HepG2 (cell line): ENCODE measurements at regions not wholly inside any gene's neighbourhood (a gene's known extent, or its start where the extent isn't known, plus 50 kb on each side); places are given as distances from the start of the nearest gene placed in this dataset.

Experiments
- CEBPG ChIP-seq: IDR thresholded peaks from 2 replicates; pipeline ENCODE4 v1.6.1; 2016
- CREB1 ChIP-seq, 2 experiments: fragments of 450-650 bp in 1 of 2; IDR thresholded peaks; 2 replicates each; pipeline ENCODE4 v1.6.1; 2016 to 2017; ENCODE audit warnings: control low read depth in 1 of 2, mild to moderate bottlenecking in 1 of 2, missing compliant biosample characterization in 1 of 2, missing genetic modification characterization in 1 of 2
- SRF ChIP-seq: IDR thresholded peaks from 2 replicates; pipeline ENCODE4 v1.6.1; 2011; ENCODE audit warnings: mild to moderate bottlenecking, low read depth, low read length, moderate library complexity
- ZNF451 ChIP-seq: sonication (generic); formaldehyde crosslinking; IDR thresholded peaks from 2 replicates; pipeline ENCODE4 v1.5.0; 2020; ENCODE audit warnings: mild to moderate bottlenecking, missing genetic modification reagents
- ZNF660 ChIP-seq: sonication (generic); formaldehyde crosslinking; IDR thresholded peaks from 2 replicates; pipeline ENCODE4 v1.5.1; 2020; ENCODE audit warnings: mild to moderate bottlenecking, low read depth, missing genetic modification reagents, borderline replicate concordance
- TF ChIP-seq, protein P1 (sequence below): sonication (generic); formaldehyde crosslinking; IDR thresholded peaks from 2 replicates; pipeline ENCODE4 v1.5.0; 2020; ENCODE audit warnings: mild to moderate bottlenecking, missing genetic modification reagents, moderate library complexity

GRCh38 chr4:123600987-123601904, 204.7 kb downstream of the SPRY1 start:
- TF ChIP-seq, protein P1, sequence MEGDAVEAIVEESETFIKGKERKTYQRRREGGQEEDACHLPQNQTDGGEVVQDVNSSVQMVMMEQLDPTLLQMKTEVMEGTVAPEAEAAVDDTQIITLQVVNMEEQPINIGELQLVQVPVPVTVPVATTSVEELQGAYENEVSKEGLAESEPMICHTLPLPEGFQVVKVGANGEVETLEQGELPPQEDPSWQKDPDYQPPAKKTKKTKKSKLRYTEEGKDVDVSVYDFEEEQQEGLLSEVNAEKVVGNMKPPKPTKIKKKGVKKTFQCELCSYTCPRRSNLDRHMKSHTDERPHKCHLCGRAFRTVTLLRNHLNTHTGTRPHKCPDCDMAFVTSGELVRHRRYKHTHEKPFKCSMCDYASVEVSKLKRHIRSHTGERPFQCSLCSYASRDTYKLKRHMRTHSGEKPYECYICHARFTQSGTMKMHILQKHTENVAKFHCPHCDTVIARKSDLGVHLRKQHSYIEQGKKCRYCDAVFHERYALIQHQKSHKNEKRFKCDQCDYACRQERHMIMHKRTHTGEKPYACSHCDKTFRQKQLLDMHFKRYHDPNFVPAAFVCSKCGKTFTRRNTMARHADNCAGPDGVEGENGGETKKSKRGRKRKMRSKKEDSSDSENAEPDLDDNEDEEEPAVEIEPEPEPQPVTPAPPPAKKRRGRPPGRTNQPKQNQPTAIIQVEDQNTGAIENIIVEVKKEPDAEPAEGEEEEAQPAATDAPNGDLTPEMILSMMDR: no peak
- TF ChIP-seq CREB1 (IDR thresholded peaks at IDR 0.05) (no peak), CREB1 (CRISPR knock-in tag; IDR thresholded peaks at IDR 0.05) (no peak), CEBPG (CRISPR knock-in tag) (no peak), ZNF451 (CRISPR knock-in tag) (no peak), SRF (no peak), ZNF660 (no peak)
